Spleen (tissue), 7 donors: ENCODE measurements at regions not wholly inside any gene's neighbourhood (a gene's known extent, or its start where the extent isn't known, plus 50 kb on each side); places are given as distances from the start of the nearest gene placed in this dataset.

Experiments
- CTCF ChIP-seq, 11 experiments: fragments of 200-600 bp in 7 of 11; fragments of 450-650 bp in 4 of 11; sonication (generic) in 4 of 11; IDR thresholded peaks in 8 of 11; conservative IDR thresholded peaks in 3 of 11; 1 replicate in 7 of 11; 2 replicates in 4 of 11; pipeline versions ENCODE4 v1.4.0 to v1.8.0; 2016 to 2021; ENCODE audit warnings: antibody characterized with exemption in 11 of 11, inconsistent platforms in 4 of 11, mild to moderate bottlenecking in 1 of 11
- POLR2A ChIP-seq, 3 donors: fragments of 450-650 bp; IDR thresholded peaks; one replicate each; pipeline ENCODE4 v1.5.1; 2017; ENCODE audit warnings: antibody characterized with exemption in 3 of 3, mild to moderate bottlenecking in 1 of 3
- POLR2AphosphoS5 ChIP-seq, 3 donors: sonication (generic); formaldehyde crosslinking; IDR thresholded peaks; one replicate each; pipeline ENCODE4 v1.5.1; 2017; ENCODE audit warnings: antibody characterized with exemption in 3 of 3
- donor health status: DM: no; HTN: no; CAD: no; lungs with moderate emphysema.
- donor health status: DM: no; HTN: no; CAD: no.
- donor health status: DM: no; HTN: no; CAD: no.

- TF ChIP-seq CTCF (IDR thresholded peaks at IDR 0.05 in 8 of 11, conservative IDR thresholded peaks at IDR 0.05 in 3 of 11) (no peak), POLR2A (IDR thresholded peaks at IDR 0.05) (no peak), POLR2AphosphoS5 (IDR thresholded peaks at IDR 0.05) (no peak)
Observed at GRCh38 chr13:105207572-105208293, 1327.7 kb downstream of the EFNB2 start.
